K562 (cell line): ENCODE measurements at regions not wholly inside any gene's neighbourhood (a gene's known extent, or its start where the extent isn't known, plus 50 kb on each side); places are given as distances from the start of the nearest gene placed in this dataset.

Experiments
- ATAC-seq: fragments of 200-7000 bp; cut with Tn5 transposase; 3 replicates; pipeline ENCODE4 v1.9.1; 2020; ENCODE audit warnings: moderate library complexity
- BruUV-seq: library from RNA; stranded (reverse); fragments of 400-500 nt; replicated peaks from 2 replicates; lab custom pipeline; 2021; lab: Mats Ljungman, UMichigan
- CTCF ChIA-PET: fragments of 300-600 bp; formaldehyde crosslinking; extraction: SDS; loops from one replicate; lab custom pipeline; 2021; ENCODE audit warnings: low intra/inter-chr PET ratio; lab: Yijun Ruan, JAX
- POLR2A ChIA-PET: fragments of 300-600, 350-650 bp; sonication (Branson Sonifier 250); formaldehyde crosslinking; extraction: SDS; loops from one replicate; lab custom pipeline; 2021; ENCODE audit warnings: antibody characterized with exemption, inconsistent platforms; lab: Yijun Ruan, JAX
- DNase-seq, 4 experiments: peaks; one replicate each; pipeline versions ENCODE4 v3.0.0 to v3.0.0-alpha.2; 2011 to 2018; ENCODE audit warnings: low spot score in 3 of 4, mixed read lengths in 3 of 4; ENCODE audit errors: extremely low read depth in 1 of 4
- FAIRE-seq: peaks from 2 replicates; lab custom pipeline; 2011; peaks lifted over from hg19 to GRCh38; lab: Jason Lieb, UNC
- H2AFZ ChIP-seq: 2 replicates; pipeline ENCODE4 v1.6.0; 2011; ENCODE audit warnings: low read depth, low read length, control low read depth, inconsistent platforms
- H3K27ac ChIP-seq: fragments of 200-600 bp; 3 replicates; pipeline ENCODE4 v1.8.0; 2011; ENCODE audit warnings: low read depth, mild to moderate bottlenecking, control low read depth, inconsistent platforms, low read length, moderate library complexity, mixed read lengths; ENCODE audit errors: extremely low read depth
- H3K27me3 ChIP-seq, 2 experiments: fragments of 300-600 bp in 1 of 2; 2 replicates in 1 of 2; 3 replicates in 1 of 2; pipeline versions ENCODE4 v1.6.0 to v1.8.0; 2011; ENCODE audit warnings: inconsistent platforms in 2 of 2, low read length in 2 of 2, mild to moderate bottlenecking in 1 of 2, mixed read lengths in 1 of 2, moderate library complexity in 1 of 2; ENCODE audit not compliant: control insufficient read depth in 2 of 2, insufficient read depth in 2 of 2
- H3K36me3 ChIP-seq: fragments of 300-600 bp; 3 replicates; pipeline ENCODE4 v1.8.0; 2011; ENCODE audit warnings: mild to moderate bottlenecking, low read length, inconsistent platforms; ENCODE audit not compliant: control insufficient read depth, insufficient read depth
- H3K4me1 ChIP-seq, 2 experiments: fragments of 200-600 bp in 1 of 2; replicated peaks in 1 of 2; 2 replicates in 1 of 2; 3 replicates in 1 of 2; pipeline versions ENCODE4 v1.5.1 to v1.8.0; 2011; ENCODE audit warnings: inconsistent platforms in 2 of 2, low read length in 2 of 2, mild to moderate bottlenecking in 1 of 2, mixed read lengths in 1 of 2, moderate library complexity in 1 of 2; ENCODE audit not compliant: control insufficient read depth in 2 of 2, insufficient read depth in 2 of 2
- H3K4me2 ChIP-seq: 2 replicates; pipeline ENCODE4 v1.6.1; 2011; ENCODE audit warnings: low read length, control low read depth, inconsistent platforms, mixed read lengths; ENCODE audit not compliant: insufficient read depth
- H3K4me3 ChIP-seq: fragments of 200-600 bp; sonication (generic), shearing (Covaris generic); 2 replicates; pipeline ENCODE4 v1.5.1; 2016; ENCODE audit warnings: control low read depth, inconsistent platforms
- H3K79me2 ChIP-seq: fragments of 200-600 bp; 3 replicates; pipeline ENCODE4 v1.8.0; 2011; ENCODE audit warnings: low read length, inconsistent platforms; ENCODE audit not compliant: control insufficient read depth, insufficient read depth
- H3K9ac ChIP-seq, 2 experiments: 2 replicates each; pipeline versions ENCODE4 v1.6.0 to v1.6.1; 2011; ENCODE audit warnings: low read depth in 2 of 2, low read length in 2 of 2, control low read depth in 1 of 2, inconsistent platforms in 1 of 2, mild to moderate bottlenecking in 1 of 2, mixed read lengths in 1 of 2; ENCODE audit not compliant: insufficient read depth in 1 of 2
- H3K9me1 ChIP-seq: one replicate; pipeline ENCODE4 v1.6.0; 2011; ENCODE audit warnings: inconsistent platforms, mild to moderate bottlenecking, low read length, moderate library complexity; ENCODE audit not compliant: control insufficient read depth, insufficient read depth
- H3K9me3 ChIP-seq: replicated peaks from 2 replicates; pipeline ENCODE4 v1.5.1; 2011; ENCODE audit warnings: low read depth, low read length, inconsistent platforms; ENCODE audit not compliant: control insufficient read depth, insufficient read depth
- H4K20me1 ChIP-seq: replicated peaks from 2 replicates; pipeline ENCODE4 v1.6.1; 2011; ENCODE audit warnings: low read length, inconsistent platforms, mixed read lengths; ENCODE audit not compliant: control insufficient read depth, insufficient read depth
- BRD9 ChIP-seq: fragments of 450-650 bp; IDR thresholded peaks from 2 replicates; pipeline ENCODE4 v1.6.1; 2018; ENCODE audit warnings: low read depth; ENCODE audit not compliant: partially characterized antibody
- DPF2 ChIP-seq: fragments of 450-650 bp; IDR thresholded peaks from 2 replicates; pipeline ENCODE4 v1.6.1; 2016
- NEUROD1 ChIP-seq: fragments of 150-350 bp; IDR thresholded peaks from 2 replicates; pipeline ENCODE4 v1.6.1; 2014; ENCODE audit warnings: borderline replicate concordance, low read length, low read depth; ENCODE audit not compliant: partially characterized antibody
- PURB ChIP-seq: sonication (generic); formaldehyde crosslinking; IDR thresholded peaks from 2 replicates; pipeline ENCODE4 v1.9.0; 2021; ENCODE audit warnings: low read depth, mild to moderate bottlenecking, missing genetic modification reagents
- ZC3H11A ChIP-seq: IDR thresholded peaks from 2 replicates; pipeline ENCODE4 v1.6.1; 2012; ENCODE audit warnings: low read depth, low read length, improper control_type of control experiment
- ZNF253 ChIP-seq: fragments of 250-450 bp; sonication (Bioruptor Pico); conservative IDR thresholded peaks from 2 replicates; pipeline ENCODE4 v1.6.1; 2021; ENCODE audit warnings: mild to moderate bottlenecking
- in situ Hi-C: fragments of 300-500 bp; cut with MboI; formaldehyde crosslinking; loops from 4 replicates; pipeline ENCODE4 v1.15.0; 2018; ENCODE audit warnings: inconsistent platforms, mixed read lengths
- intact Hi-C: fragments of 100-400 bp; cut with micrococcal nuclease; formaldehyde crosslinking; loops from 2 replicates; pipeline ENCODE4 v1.14.2; 2022
- TF ChIP-seq, protein P1 (sequence below), 2 experiments: fragments of 250-450 bp in 1 of 2; fragments of 450-650 bp in 1 of 2; sonication (Bioruptor Pico) in 1 of 2; IDR thresholded peaks; 2 replicates each; pipeline versions ENCODE4 v1.6.1 to v1.8.0; 2016 to 2021; ENCODE audit warnings: mild to moderate bottlenecking in 2 of 2, moderate library complexity in 2 of 2, missing compliant biosample characterization in 1 of 2, missing genetic modification characterization in 1 of 2

DNA sequence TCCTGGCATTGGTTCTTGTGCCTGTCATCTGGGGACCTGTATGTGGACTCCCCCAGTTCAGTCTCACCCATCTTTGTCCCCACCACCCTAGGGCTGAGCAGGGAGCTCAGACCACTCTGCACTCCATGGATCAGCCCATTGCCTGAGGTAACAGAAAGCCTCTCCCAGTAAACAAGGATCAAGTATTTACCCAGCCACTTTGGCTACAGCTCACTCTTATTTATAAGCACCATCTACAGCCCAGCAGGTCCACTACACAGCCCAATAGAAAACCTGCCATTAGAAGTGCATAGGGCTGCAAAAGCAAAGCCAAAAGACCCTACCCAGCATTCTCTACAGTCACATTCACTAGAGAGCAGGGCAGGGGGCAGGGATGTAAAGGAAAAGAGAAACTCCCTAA lies 335.0 kb upstream of the SYNCRIP start:
- Histone ChIP-seq H2AFZ (no peak overlapping the region), H3K9ac (no peak overlapping the region), H3K36me3 (no peaks in the 10 kb centered on the region), H3K4me3 (no peak overlapping the region), H3K27ac (no peak overlapping the region), H3K9me1 (no peaks in the 10 kb centered on the region), H4K20me1 (no peaks in the 10 kb centered on the region), H3K27me3 (no peaks in the 10 kb centered on the region)
- DNase-seq = no peak
- in situ Hi-C loops = no loop called here
- TF ChIP-seq ZNF253 (CRISPR knock-in tag) (no peak), ZC3H11A (no peak), PURB (CRISPR knock-in tag) (no peak), DPF2 (no peak), NEUROD1 (no peak), BRD9 (no peak)
- TF ChIP-seq, protein P1, sequence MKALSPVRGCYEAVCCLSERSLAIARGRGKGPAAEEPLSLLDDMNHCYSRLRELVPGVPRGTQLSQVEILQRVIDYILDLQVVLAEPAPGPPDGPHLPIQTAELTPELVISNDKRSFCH (CRISPR knock-in tag; IDR thresholded peaks at IDR 0.05) = no peak
- TF ChIP-seq, protein P1 (tag; IDR thresholded peaks at IDR 0.05) = no peak
- TF ChIP-seq, all 486 proteins: peak for 0
- no TSS peak for BruUV-seq
- FAIRE-seq = no peak
- intact Hi-C loops = no loop called here
- no peak for ATAC-seq
- H3K79me2 ChIP-seq = no peaks in the 10 kb centered on the region
- no peaks in the 10 kb centered on the region for H3K4me1 ChIP-seq
- H3K9me3 ChIP-seq = no peaks in the 10 kb centered on the region; the same call in 1 of the 2 replicates
- POLR2A ChIA-PET = no interaction called here
- CTCF ChIA-PET = no interaction called here
- H3K4me2 ChIP-seq = no peak overlapping the region
